GM19397 (cell line): ENCODE measurements at regions not wholly inside any gene's neighbourhood (a gene's known extent, or its start where the extent isn't known, plus 50 kb on each side); places are given as distances from the start of the nearest gene placed in this dataset.

Source experiments
- ATAC-seq: cut with Tn5 transposase; IDR thresholded peaks from one replicate; pipeline ENCODE4 v1.9.1; 2021; ENCODE audit warnings: mild to moderate bottlenecking, moderate library complexity; ENCODE audit not compliant: unreplicated experiment

DNA sequence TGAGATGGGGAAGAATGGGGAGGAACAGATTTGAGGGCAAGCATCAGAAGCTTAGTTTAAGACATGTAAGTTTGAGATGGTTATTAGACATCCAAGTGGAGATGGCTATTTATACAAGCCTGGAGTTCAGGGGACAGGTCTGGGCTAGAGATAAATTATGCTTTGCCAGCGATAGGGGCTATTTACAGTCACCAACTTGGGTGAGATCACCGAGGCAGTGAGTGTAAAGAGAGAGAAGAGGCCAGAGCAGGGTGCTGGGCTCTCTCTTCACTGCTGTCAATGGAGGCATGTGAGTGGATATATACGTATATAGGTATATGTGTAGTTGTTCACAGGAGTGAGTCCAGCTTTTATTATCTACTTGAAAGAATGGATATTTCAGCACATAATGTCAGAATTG, 81.0 kb downstream of the QPCT start:
- no peak for ATAC-seq

DNA sequence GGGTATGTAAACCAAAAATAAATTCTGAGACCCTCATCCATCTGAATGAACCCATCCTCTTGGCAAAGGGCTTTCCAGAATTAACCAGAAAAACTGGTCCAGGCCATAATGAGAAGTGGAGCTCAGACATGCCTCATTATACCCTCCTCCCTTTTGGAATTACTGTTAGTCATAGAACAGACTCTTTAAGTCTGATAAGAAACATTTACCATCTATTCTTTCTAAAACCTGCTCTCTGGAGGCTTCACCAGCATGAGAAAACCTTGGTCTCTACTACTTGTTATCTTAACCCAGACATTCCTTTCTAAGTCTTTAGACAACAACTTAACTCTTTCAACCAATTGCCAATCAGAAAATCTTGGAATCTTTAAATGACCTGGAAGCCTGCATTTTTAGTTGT, 82.8 kb downstream of the QPCT start:
- ATAC-seq, result no peak

DNA sequence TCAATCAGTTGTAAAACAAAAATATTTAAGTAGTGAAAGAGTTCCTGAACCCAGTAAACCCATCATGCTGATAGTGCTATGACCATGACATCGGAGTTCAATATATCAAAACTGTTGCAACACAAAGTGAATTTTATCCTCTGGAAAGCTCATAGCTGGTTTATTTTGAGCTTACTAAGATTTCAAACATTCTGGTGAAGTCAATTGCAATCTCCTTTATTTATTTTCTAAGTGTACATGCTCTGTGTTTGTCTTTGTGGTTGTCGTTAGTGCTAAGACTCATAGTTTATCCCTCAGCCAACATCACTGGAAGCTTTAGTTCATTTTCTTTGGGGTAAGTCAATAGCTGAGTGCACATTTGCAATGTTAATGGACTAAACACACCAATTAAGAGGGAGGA, 91.9 kb downstream of the QPCT start:
- no peak for ATAC-seq

DNA sequence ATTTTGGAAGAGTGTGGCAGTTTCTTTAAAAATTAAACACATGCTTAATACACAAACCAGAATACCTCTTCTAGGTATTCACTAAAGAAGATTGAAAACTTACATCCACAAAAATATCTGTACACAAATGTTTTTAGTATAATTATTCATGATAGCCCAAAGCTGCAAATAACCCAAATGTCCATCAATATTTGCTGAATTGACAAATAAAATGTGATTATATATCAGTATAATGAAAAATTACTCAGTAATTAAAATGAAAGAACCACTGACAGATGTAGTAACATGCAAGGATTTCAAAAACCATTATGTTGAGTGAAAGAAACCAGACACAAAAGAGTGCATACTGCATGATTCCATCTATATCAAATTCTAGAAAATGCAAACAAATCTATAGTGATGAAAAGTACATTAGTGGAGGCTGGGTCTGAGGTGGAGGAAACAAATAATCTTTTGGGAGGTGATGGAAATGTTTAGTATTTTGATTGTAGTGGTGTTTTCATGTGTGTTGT, 94.8 kb downstream of the QPCT start:
- no peak for ATAC-seq

DNA sequence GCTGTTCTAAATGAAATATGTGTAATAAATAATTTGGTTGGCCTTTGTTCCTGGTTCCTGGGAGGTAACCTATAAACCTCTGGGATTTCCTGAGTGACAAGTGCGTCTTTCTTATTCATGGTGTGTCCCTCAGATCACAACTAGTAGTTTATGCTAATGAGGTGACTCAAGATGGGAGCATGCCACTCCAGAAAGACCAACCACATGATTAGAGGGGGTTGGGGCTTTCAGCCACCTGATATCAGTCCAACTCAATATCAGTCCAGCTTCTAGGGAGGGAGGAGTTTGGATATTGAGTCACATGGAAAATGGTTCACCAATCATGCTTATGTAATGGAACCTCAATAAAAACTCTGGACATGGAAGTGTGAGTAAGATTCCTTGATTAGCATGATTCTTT, 96.6 kb downstream of the QPCT start:
- no peak for ATAC-seq

DNA sequence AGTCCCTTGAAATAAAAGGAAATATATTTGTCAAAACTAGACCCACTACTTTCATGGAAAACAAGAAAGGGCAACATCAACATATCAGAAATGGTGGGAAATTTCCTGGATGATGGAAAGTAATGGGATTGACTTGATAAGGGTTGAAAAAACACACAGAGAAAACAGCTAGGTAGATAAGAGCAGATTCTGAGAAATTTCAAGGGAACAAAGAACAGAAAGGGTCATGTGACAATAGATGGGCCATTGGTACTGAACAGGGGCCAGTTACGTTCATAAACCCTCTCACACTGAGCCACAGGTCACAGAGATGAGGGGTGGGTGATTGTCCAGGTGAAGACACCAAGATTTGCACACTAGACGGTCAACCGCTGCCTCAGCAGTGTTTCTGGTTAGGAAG, 98.7 kb downstream of the QPCT start:
- ATAC-seq, result no peak

DNA sequence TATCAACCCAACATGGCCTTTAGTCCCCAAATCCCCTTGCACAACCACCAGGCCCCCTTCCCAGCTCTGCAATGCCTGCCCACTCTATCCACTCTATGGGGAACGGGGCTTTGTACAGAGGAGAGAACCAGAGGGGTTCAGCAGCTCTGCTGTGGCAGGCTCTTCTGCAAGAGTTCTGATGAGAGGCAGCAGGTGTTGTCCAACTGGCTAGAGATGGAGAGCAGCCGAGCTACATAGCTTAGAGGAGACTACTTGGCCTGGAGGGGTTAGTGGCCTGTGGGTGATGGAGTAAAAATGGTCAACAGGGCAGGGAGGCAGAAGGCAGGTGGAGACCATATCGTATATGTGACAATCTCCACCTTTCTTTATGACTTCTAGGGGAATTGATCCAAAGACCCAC, 103.0 kb downstream of the QPCT start:
- no peak for ATAC-seq

DNA sequence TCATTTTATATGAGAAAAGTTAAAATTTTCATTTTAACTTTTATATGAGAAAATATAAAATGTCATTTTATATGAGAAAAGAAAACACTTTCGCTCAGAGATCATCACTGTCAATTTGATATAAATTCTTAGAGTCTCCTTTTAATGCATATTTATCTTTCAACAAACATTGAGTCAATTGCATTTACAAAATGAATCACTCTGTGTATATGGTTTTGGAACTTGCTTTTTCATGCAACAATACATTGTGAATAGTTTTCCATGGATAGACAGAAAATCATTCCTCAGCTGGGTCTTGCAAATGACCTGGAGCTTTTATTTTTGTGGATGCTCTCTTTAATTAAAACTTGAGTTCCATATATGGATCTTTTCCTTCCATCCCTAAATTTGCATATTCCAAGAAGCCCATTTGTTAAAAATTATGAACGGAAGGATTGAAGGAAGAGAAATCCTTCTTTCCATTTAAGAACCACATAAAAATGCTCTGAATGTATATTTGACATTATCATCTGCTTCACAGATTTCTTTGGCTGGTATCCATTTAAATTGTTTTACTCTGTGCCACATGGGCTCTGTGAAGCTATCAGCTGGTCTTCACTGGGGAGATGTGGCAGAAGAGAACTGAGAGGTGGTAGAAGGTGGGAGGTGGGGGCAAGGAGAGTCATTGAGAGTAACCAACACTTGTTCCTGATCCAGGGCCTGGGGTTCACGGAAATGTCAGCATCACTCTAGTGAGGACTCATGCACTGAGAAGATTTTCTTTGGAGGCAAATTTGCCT, 104.1 kb downstream of the QPCT start:
- ATAC-seq, result no peak

DNA sequence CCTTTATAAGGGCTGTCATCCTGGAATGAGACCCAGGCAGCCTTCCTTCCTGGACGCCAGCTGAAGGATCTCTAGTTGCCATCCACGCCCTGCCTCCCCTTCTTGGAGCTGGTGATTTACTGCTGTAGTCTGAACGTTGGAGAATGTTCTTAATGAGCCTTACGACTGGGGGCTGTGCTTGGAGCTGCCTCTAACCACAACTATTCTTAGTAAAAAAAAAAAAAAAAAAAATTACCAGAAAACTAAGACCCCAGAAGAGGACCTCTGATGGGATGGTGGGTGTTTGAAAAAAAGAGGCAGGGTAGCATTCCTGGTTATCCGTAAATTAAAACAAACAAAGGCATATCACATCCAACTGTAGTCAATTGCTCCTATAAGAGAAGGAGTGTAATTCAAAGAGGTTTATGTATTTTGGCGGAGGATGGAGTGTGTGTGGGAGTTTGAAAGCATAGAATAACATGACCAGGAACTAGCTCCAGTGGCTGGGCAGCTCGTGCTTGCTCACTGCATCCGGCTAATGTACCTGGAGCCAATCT, 105.4 kb downstream of the QPCT start:
- no peak for ATAC-seq

DNA sequence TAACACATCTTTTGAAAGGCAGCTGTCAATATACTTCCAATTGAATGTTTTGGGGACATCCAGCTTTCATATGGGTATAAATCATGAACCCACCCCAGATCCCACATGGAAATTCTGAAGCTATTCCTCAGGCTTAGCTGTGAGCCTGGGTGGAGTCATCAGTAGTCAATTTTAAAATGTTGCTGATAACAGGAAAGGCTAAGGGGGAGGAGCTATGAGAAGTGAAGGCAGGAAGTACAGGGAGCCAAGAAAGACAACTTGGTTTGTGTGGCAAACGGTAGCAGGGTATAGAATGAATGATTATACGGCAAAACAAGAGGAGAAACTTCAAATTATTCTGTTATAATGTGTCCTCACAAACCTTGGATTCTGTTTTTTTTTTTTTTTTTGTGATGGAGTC, 108.6 kb downstream of the QPCT start:
- no peak for ATAC-seq

DNA sequence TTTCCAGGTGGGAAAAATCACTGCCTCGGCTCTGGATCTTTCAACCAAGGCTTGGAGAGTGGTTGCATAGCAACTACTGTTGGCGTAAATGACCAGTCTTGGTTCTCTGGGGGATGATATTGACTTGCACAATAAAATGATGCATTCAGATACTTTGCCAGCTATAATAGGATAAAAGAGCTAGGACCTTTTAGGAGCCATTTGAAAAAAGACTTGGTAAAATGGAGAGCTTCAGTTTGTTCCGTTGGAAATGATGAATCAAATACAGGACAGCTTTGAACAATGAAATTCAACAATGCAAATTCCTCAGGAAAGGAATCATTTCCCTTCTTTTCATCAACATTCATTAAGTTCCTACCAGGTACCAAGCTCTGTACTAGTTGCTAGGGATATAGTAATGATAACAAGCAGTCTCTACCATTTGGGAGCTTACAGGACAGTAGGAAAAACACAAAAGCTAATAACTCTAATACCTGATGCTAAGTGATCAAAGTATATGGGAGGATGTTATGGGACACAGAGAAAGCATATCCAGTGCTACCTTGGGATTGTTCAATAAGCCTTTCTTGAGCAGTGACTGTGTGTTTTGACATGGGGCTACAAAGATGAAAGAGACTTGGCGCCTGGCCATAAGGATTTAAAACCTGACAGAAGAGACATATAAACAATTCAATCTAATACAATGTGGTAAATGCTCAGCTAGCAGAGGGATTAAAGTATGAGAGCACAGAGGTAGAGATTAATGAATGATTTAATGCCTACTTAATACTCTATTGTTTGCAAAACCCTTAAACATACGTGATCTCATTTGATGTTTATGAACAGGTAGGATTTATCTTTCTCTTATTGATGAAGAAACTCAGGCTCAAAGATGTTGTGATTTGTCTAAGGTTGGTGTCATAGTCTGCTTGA, 110.7 kb downstream of the QPCT start:
- ATAC-seq, result no peak

DNA sequence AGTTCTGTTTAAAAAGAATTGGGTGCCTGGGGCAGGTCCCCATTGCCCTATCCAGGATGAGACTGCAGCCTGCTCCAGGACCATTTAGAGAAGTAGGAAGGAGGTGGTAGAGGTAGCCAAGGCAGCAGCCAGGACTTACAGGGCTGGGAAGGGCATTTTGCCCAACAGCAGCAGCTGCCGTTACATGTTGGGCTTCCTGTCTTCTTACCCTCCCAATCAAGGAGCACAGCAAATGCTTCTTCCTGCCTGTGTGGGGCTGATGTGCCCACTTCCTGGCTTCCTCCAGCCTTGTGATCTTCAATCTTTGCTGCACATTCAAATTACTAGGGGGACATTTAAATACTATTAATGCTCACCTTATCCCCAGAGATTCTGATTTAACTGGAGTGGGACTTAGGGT, 112.0 kb downstream of the QPCT start:
- ATAC-seq, result no peak

DNA sequence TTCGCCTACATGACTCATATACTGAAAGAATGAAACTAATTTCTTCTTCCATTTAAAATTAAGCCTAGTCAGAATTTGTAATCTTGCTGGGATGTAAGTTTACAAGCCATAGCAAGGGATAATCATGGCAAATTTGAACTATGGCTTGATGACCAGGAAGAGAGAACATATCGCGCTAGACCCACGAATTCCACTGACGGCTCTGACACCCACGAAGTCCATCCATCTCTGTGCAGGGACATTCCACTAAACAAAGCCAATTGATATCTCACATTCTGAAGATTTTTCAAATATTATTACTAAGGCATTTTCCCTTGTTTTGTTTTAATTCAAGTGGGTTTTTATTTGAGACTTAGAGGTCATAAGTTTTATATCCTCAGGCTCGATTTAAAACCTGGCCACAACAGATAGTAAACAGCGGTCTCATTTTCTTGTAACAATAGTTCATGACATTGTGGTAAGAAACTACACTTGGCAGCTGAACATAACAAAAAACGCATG, 113.0 kb downstream of the QPCT start:
- no peak for ATAC-seq

DNA sequence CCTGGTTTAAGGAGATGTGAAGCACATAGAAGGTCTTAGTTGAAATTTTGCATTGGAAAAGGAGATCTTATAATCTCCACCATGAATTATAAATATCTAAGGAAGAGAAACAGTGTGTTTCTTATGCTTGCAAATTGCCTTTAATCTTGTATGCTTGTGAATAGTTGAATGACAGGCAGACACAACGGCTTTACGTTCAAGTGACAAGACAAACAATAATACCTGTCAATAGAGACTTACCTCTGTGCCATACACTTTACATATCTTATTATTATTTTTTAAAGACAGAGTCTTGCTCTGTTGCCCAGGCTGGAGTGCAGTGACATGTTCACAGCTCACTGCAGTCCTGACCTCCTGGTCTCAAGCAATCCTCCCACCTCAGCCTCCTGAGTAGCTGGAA, 113.7 kb downstream of the QPCT start:
- no peak for ATAC-seq

DNA sequence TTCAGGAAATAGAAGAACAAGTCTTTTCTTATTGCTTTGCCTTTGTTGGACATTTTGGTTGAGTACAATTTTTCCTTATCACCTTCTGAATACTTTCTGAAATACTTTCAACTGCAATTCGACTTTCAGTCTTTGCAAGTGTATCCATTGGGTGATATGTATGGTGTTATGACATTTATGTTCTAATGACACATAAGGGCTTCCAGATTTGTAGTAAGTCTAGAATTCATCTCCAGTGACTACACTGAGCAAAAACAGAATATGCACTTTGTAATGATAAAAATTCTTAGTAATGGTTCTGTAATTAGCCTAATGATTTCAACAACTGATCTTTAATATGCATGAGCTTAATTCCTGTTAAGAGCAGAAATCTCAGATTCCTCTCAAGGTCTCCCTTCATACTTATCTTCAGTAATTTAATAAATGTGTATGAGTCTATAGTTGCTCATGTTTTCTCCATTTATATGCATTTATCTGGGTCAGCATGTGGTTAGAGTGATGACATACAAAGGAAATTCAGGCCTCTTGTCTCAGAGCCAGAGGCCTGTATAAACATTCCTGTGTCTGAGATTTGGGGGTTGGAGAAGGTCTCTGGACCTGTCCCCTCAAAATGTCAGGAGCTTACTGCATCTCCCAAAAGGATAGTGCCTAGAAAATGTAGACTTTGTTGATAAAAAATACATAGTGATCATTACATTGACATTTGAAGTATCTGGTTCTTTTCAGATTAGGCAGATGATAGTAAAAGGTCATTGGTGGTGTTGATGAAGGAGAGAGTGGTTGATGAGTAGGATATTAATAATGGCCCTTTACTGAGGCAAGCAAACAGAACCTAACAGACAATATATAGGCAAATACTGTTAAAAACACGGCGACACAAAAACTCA, 114.9 kb downstream of the QPCT start:
- ATAC-seq, result no peak

DNA sequence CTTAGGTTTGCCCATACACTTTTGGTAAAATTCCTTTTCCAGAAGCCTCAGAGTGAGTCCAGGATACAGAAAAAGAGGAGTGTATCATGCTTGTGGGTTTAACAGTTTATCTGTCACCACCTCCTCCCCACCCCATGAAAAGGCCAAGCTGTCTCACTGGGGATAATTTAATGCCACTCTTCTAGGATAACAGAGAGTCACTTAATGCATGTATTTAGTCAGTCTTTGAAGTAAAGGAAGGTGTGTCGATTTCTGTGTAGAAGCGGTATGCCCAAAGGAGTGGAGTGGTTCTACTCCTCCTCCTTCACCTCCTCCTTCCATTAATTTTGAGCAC, 116.4 kb downstream of the QPCT start:
- ATAC-seq, result no peak

DNA sequence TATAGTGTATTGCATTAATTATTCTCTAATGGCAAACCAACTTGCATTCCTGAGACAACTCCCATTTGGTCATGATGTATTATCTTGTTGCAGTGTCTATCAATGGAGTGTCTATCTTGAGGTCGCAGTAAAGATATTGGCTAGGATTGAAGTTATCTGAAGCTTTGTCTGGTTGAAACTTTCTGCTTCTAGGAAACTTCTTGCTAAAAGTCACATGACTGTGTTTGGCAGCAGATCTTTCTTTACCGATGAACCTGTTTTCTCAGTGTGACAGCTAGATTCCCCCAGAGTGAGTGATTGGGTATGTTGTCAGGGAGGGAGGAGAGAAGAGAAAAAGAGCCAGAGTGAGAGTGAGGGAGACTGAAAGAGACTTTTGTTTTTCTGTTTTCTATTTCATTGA, 119.6 kb downstream of the QPCT start:
- ATAC-seq, result no peak

DNA sequence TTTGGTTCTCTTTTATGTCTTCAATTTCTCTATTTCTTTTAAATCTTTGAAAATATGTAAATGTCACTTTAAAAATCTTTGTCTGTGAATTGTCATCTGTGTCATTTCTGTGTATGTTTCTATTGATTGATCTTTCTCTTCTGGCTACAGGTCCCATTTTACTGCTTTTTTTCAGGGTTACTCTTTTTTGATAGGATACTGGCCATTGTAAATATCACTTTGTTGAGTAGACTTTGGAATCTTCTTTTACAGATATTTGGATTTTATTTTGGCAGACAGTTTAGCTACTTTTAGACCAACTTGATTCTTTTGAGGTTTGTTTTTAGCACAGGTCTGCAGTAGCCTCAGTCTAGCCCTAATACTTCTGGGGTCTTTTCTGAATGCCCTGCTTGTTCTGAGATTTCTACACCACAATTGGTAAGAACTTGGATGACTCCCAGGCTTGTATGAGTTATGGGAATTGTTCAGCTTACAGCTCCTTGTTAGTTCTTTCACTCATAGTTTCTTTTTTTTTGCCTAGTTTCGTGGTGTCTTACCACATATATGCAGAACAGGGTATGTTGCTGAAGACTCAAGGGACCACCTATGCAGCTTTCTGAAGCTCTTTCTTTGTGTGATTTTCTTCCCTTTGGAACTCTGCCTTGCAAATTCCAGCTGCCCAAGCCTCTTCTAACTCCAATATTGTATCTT, 122.2 kb downstream of the QPCT start:
- ATAC-seq, result no peak

DNA sequence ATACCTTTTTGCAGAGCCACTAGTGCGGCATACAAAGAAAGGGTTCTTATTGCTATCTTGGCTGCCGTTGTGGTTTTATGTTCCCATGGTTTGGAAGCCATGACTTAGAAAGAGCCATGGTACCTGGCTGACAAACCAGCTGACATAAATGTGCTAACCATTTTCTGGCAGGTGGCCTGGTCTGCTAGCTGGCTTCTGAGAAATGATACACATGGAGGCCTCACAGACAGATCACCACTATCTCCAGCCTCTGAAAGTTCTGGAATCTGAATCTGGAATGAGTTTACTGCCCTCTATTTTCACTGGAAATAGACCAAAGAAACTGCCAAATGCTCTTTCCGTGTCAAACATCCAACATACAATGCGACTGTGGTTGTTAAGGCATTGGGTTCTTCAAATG, 123.7 kb downstream of the QPCT start:
- ATAC-seq, result no peak

DNA sequence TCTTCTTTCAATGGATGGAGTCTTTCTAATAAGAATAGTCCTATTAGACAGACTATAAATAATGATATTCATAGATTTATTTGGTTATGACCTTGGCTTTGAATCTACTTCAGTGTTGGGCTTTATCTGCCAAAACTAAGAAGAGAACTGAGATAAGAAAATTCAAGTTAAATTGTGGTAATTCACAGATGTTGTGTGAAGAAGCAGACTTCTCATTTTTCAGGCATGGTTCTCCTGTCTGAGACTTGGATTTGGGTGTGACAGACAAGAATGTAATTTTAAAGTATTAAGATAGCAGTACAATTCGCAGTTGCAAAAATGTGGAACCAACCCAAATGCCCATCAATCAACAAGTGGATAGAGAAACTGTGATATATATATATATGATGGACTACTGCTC, 124.7 kb downstream of the QPCT start:
- ATAC-seq, result no peak
